ENCODE measurements at regions not wholly inside any gene's neighbourhood (a gene's known extent, or its start where the extent isn't known, plus 50 kb on each side); places are given as distances from the start of the nearest gene placed in this dataset.

GRCh38 chr2:6602471-6602870 is 263.2 kb downstream of the CMPK2 start:
- in situ Hi-C loops (cut with MboI; ENCODE audit: low sequenced_read_pairs in 4 of 4) (no loop called here), intact Hi-C loops (cut with DNase I; ENCODE audit: low total_unique reads) (no loop called here)
- ATAC-seq, result no peak

GRCh38 chr2:6605836-6606505 is 259.7 kb downstream of the CMPK2 start:
- no peak for TF ChIP-seq POLR2A (IDR thresholded peaks at IDR 0.05)
- TF ChIP-seq, protein P1, sequence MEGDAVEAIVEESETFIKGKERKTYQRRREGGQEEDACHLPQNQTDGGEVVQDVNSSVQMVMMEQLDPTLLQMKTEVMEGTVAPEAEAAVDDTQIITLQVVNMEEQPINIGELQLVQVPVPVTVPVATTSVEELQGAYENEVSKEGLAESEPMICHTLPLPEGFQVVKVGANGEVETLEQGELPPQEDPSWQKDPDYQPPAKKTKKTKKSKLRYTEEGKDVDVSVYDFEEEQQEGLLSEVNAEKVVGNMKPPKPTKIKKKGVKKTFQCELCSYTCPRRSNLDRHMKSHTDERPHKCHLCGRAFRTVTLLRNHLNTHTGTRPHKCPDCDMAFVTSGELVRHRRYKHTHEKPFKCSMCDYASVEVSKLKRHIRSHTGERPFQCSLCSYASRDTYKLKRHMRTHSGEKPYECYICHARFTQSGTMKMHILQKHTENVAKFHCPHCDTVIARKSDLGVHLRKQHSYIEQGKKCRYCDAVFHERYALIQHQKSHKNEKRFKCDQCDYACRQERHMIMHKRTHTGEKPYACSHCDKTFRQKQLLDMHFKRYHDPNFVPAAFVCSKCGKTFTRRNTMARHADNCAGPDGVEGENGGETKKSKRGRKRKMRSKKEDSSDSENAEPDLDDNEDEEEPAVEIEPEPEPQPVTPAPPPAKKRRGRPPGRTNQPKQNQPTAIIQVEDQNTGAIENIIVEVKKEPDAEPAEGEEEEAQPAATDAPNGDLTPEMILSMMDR (IDR thresholded peaks at IDR 0.05 in 4 of 5, conservative IDR thresholded peaks at IDR 0.05 in 1 of 5), result no peak
- Histone ChIP-seq H3K4me3 (no peak overlapping the region), H3K27me3 (no peaks in the 10 kb centered on the region), H3K36me3 (no peaks in the 10 kb centered on the region), H3K27ac (no peak overlapping the region), H3K4me1 (no peaks in the 10 kb centered on the region), H3K9me3 (no peaks in the 10 kb centered on the region)
- DNase-seq (no peak), ATAC-seq (no peak)
- in situ Hi-C loops (cut with MboI; ENCODE audit: low sequenced_read_pairs in 4 of 4), result no loop called here
- intact Hi-C loops (cut with DNase I; ENCODE audit: low total_unique reads), result no loop called here

More at GRCh38 chr2:6602471-6602870, 263.2 kb downstream of the CMPK2 start:
- no peak for DNase-seq
- TF ChIP-seq, protein P1 (IDR thresholded peaks at IDR 0.05 in 4 of 5, conservative IDR thresholded peaks at IDR 0.05 in 1 of 5), result no peak
- TF ChIP-seq POLR2A (IDR thresholded peaks at IDR 0.05), result no peak
- Histone ChIP-seq H3K27ac (no peak overlapping the region), H3K9me3 (no peaks in the 10 kb centered on the region), H3K4me3 (no peak overlapping the region), H3K36me3 (no peaks in the 10 kb centered on the region), H3K4me1 (no peaks in the 10 kb centered on the region), H3K27me3 (no peaks in the 10 kb centered on the region)

- intact Hi-C loops (cut with DNase I; ENCODE audit: low total_unique reads), result no loop called here
Observed at GRCh38 chr2:6617794-6618193, 247.9 kb downstream of the CMPK2 start.

GRCh38 chr2:6618201-6618600 is 247.5 kb downstream of the CMPK2 start:
- DNase-seq, result no peak
- Histone ChIP-seq H3K27me3 (no peaks in the 10 kb centered on the region), H3K27ac (no peak overlapping the region), H3K4me3 (no peak overlapping the region), H3K4me1 (no peaks in the 10 kb centered on the region), H3K36me3 (no peaks in the 10 kb centered on the region), H3K9me3 (no peaks in the 10 kb centered on the region)
- TF ChIP-seq POLR2A (IDR thresholded peaks at IDR 0.05), result no peak
- intact Hi-C loops (cut with DNase I; ENCODE audit: low total_unique reads), result no loop called here
- no peak for ATAC-seq
- in situ Hi-C loops (cut with MboI; ENCODE audit: low sequenced_read_pairs in 4 of 4), result no loop called here

More at GRCh38 chr2:6617794-6618193, 247.9 kb downstream of the CMPK2 start:
- no peak overlapping the region for H3K27ac ChIP-seq
- no peaks in the 10 kb centered on the region for H3K27me3 ChIP-seq
- no peak for DNase-seq
- no peak for TF ChIP-seq POLR2A (IDR thresholded peaks at IDR 0.05)
- TF ChIP-seq, protein P1 (IDR thresholded peaks at IDR 0.05 in 4 of 5, conservative IDR thresholded peaks at IDR 0.05 in 1 of 5), result no peak
- in situ Hi-C loops (cut with MboI; ENCODE audit: low sequenced_read_pairs in 4 of 4), result no loop called here
- H3K4me1 ChIP-seq, result no peaks in the 10 kb centered on the region
- no peak for ATAC-seq
- H3K4me3 ChIP-seq, result no peak overlapping the region
- no peaks in the 10 kb centered on the region for H3K36me3 ChIP-seq
- no peaks in the 10 kb centered on the region for H3K9me3 ChIP-seq

DNA sequence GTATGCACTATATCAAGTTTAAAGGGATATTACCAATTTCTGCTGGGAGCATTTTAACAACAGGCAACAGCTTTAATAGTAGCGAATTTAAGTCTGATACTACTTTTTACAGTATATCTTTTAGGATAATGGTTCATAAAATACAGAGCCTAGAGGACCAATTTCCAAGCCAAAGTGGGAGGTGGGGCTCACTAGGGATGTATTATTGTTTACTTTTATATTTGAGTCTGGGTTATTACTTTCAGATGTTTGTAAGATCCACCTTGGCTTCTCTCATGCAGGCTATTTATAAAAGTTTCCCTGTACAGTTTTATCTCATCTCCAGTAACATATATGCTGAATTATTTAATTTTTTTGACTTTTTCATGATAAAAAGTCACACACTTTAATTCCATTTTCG is 242.0 kb downstream of the CMPK2 start:
- no peak for TF ChIP-seq POLR2A (IDR thresholded peaks at IDR 0.05)
- TF ChIP-seq, protein P1 (IDR thresholded peaks at IDR 0.05 in 4 of 5, conservative IDR thresholded peaks at IDR 0.05 in 1 of 5), result no peak
- in situ Hi-C loops (cut with MboI; ENCODE audit: low sequenced_read_pairs in 4 of 4), result no loop called here
- Histone ChIP-seq H3K27ac (no peak overlapping the region), H3K9me3 (no peaks in the 10 kb centered on the region), H3K4me1 (no peaks in the 10 kb centered on the region), H3K36me3 (no peaks in the 10 kb centered on the region), H3K4me3 (no peak overlapping the region), H3K27me3 (no peaks in the 10 kb centered on the region)
- DNase-seq (no peak), ATAC-seq (no peak)
- intact Hi-C loops (cut with DNase I; ENCODE audit: low total_unique reads), result no loop called here

Measured in gastrocnemius medialis (tissue), 4 donors.